Type B pancreatic cell (in vitro differentiated cells): ENCODE measurements at regions not wholly inside any gene's neighbourhood (a gene's known extent, or its start where the extent isn't known, plus 50 kb on each side); places are given as distances from the start of the nearest gene placed in this dataset.

Experiments
- DNase-seq: peaks from one replicate; pipeline ENCODE4 v3.0.0; 2021; ENCODE audit warnings: mixed read lengths; ENCODE audit not compliant: unreplicated experiment; ENCODE audit errors: extremely low spot score
- H3K27ac Mint-ChIP-seq: 2 replicates; pipeline ENCODE4 v1.8.0; 2021; ENCODE audit warnings: mild to moderate bottlenecking, mixed read lengths
- H3K27me3 Mint-ChIP-seq: 2 replicates; pipeline ENCODE4 v1.8.0; 2021; ENCODE audit warnings: mixed read lengths
- H3K36me3 Mint-ChIP-seq: 2 replicates; pipeline ENCODE4 v1.8.0; 2021; ENCODE audit warnings: mixed read lengths
- H3K4me1 Mint-ChIP-seq: one replicate; pipeline ENCODE4 v1.8.0; 2021; ENCODE audit warnings: mixed read lengths; ENCODE audit not compliant: unreplicated experiment
- H3K4me3 Mint-ChIP-seq: 2 replicates; pipeline ENCODE4 v1.8.0; 2021; ENCODE audit warnings: mild to moderate bottlenecking, mixed read lengths
- H3K9me3 Mint-ChIP-seq: 2 replicates; pipeline ENCODE4 v1.8.0; 2021; ENCODE audit warnings: mixed read lengths
- CTCF ChIP-seq: fragments of 200-600 bp; sonication (generic); conservative IDR thresholded peaks from 2 replicates; pipeline ENCODE4 v1.5.0; 2021; ENCODE audit warnings: antibody characterized with exemption, mild to moderate bottlenecking

GRCh38 chr22:47963660-47964059 lies 1201.2 kb downstream of the TBC1D22A start:
- H3K4me1 Mint-ChIP-seq: no peaks in the 10 kb centered on the region
- no peaks in the 10 kb centered on the region for H3K9me3 Mint-ChIP-seq
- H3K4me3 Mint-ChIP-seq: no peak overlapping the region
- no peaks in the 10 kb centered on the region for H3K36me3 Mint-ChIP-seq
- peak; percentile 15 for DNase-seq
- peaks cover 3% of the 10 kb centered on the region for H3K27me3 Mint-ChIP-seq
- no peak overlapping the region for H3K27ac Mint-ChIP-seq
- TF ChIP-seq CTCF: no peak

GRCh38 chr22:47957649-47958048 lies 1195.2 kb downstream of the TBC1D22A start:
- H3K27me3 Mint-ChIP-seq: no peaks in the 10 kb centered on the region
- DNase-seq: no peak
- H3K4me3 Mint-ChIP-seq: no peak overlapping the region
- no peak overlapping the region for H3K27ac Mint-ChIP-seq
- no peaks in the 10 kb centered on the region for H3K36me3 Mint-ChIP-seq
- H3K4me1 Mint-ChIP-seq: no peaks in the 10 kb centered on the region
- TF ChIP-seq CTCF: no peak
- no peaks in the 10 kb centered on the region for H3K9me3 Mint-ChIP-seq

GRCh38 chr22:47954107-47954506 lies 1191.7 kb downstream of the TBC1D22A start:
- no peak for TF ChIP-seq CTCF
- peak; percentile 22 for DNase-seq
- H3K9me3 Mint-ChIP-seq: peaks cover 6% of the 10 kb centered on the region
- H3K36me3 Mint-ChIP-seq: no peaks in the 10 kb centered on the region
- no peak overlapping the region for H3K4me3 Mint-ChIP-seq
- no peaks in the 10 kb centered on the region for H3K27me3 Mint-ChIP-seq
- H3K27ac Mint-ChIP-seq: no peak overlapping the region
- no peaks in the 10 kb centered on the region for H3K4me1 Mint-ChIP-seq

- Mint-ChIP-seq H3K36me3 (no peaks in the 10 kb centered on the region), H3K27me3 (no peaks in the 10 kb centered on the region), H3K9me3 (peaks cover 17% of the 10 kb centered on the region), H3K27ac (no peak overlapping the region), H3K4me3 (no peak overlapping the region), H3K4me1 (no peaks in the 10 kb centered on the region)
- TF ChIP-seq CTCF: no peak
- peak; percentile 31 for DNase-seq
These were observed 1182.5 kb downstream of the TBC1D22A start for GRCh38 chr22:47944941-47945340.

GRCh38 chr22:47943729-47944700 lies 1181.6 kb downstream of the TBC1D22A start:
- Mint-ChIP-seq H3K27ac (no peak overlapping the region), H3K4me3 (no peak overlapping the region), H3K27me3 (no peaks in the 10 kb centered on the region), H3K4me1 (no peaks in the 10 kb centered on the region), H3K9me3 (peaks cover 17% of the 10 kb centered on the region), H3K36me3 (no peaks in the 10 kb centered on the region)
- DNase-seq: peak; percentile 20
- no peak for TF ChIP-seq CTCF
